Psoas muscle (tissue), 7 donors: ENCODE measurements at regions not wholly inside any gene's neighbourhood (a gene's known extent, or its start where the extent isn't known, plus 50 kb on each side); places are given as distances from the start of the nearest gene placed in this dataset.

Source experiments
- ATAC-seq, 4 donors: fragments of 200-7000 bp; cut with Tn5 transposase; one replicate each; pipeline ENCODE4 v1.9.1; 2020; ENCODE audit warnings: moderate library complexity in 3 of 4, mild to moderate bottlenecking in 2 of 4
- DNase-seq, 2 donors: peaks; one replicate each; pipeline ENCODE4 v3.0.0-alpha.2; 2020
- H3K27ac ChIP-seq: fragments of 200-600 bp; one replicate; pipeline ENCODE4 v1.8.0; 2022
- H3K27me3 ChIP-seq, 3 donors: fragments of 200-600 bp in 1 of 3; one replicate each; pipeline versions ENCODE4 v1.6.1 to v1.8.0; 2013 to 2022; ENCODE audit warnings: low read length in 2 of 3, mild to moderate bottlenecking in 2 of 3, moderate library complexity in 1 of 3; ENCODE audit not compliant: insufficient read depth in 3 of 3
- H3K36me3 ChIP-seq, 2 donors: fragments of 200-600 bp in 1 of 2; one replicate each; pipeline versions ENCODE4 v1.6.1 to v1.8.0; 2013 to 2022; ENCODE audit warnings: low read depth in 1 of 2, mild to moderate bottlenecking in 1 of 2, moderate library complexity in 1 of 2; ENCODE audit not compliant: insufficient read depth in 1 of 2
- H3K4me1 ChIP-seq: fragments of 200-600 bp; one replicate; pipeline ENCODE4 v1.8.0; 2022
- H3K4me3 ChIP-seq: fragments of 200-600 bp; one replicate; pipeline ENCODE4 v1.8.0; 2022; ENCODE audit warnings: mild to moderate bottlenecking
- H3K9me3 ChIP-seq: fragments of 200-600 bp; one replicate; pipeline ENCODE4 v1.8.0; 2022
- WGBS, 3 donors: extraction: QIAGEN DNeasy Blood & Tissue Kit; methylation state at CpG; one replicate each; pipeline versions ENCODE4 v1.1.6 to v1.1.7; 2013; 5-methylcytosine and 5-hydroxymethylcytosine counted together
- intact Hi-C, 2 donors: fragments of 100-400 bp; cut with DNase I; formaldehyde crosslinking; loops; one replicate each; pipeline versions ENCODE4 v1.11.0 to v1.14.2; 2022
- TF ChIP-seq, protein P1 (sequence below): fragments of 200-600 bp; IDR thresholded peaks from one replicate; pipeline ENCODE4 v1.8.0; 2022; ENCODE audit warnings: antibody characterized with exemption
- donor health status: healthy with polysubstance abuse.
- donor health status: DM: no; HTN: no; CAD: no; lungs with moderate emphysema.
- donor health status: Bipolar disorder and iron deficiency.
- donor health status: healthy.
- donor health status: DM: yes; HTN: yes; CAD: no.
- donor health status: DM: no; HTN: no; CAD: no.
- donor health status: DM: yes; HTN: yes; CAD: no.

DNA sequence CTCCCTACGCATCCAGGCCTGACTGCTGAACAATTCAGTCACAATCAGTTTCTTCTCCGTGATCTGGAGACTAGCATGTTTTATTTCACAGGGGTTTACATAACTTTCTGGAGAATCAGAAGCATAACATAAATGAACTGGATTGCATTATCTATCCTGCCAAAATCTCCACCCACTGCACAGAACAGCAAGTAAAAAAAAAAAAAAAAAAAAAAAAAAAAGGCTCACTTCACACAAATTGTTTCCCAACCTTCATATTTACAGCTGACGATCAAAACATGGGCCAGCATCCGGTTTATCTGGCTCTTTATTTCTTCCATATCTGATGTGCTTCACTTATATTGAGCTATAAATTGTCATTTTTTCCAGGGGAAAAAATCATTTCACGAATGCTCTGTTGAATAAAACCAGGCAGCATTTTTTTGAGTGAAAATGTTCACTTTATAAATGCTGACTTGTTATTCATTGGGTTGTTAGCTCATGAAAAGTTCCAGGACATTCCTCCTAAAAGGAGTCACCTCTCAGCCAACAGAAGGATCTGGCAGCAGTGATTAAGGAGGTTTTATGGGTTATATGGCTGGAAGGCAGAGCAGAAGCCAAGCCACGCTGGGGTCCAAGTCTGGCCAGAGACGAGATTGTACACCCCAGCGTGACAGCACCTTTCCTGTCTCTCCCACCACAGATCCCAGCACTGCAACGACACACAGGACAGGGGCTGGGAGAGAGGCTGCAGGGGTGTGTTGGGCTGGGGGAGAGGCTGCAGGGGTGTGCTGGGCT is 51.2 kb upstream of the GLI2 start:
- H3K4me1 ChIP-seq, result peaks cover 3% of the 10 kb centered on the region
- H3K4me3 ChIP-seq, result no peak overlapping the region
- intact Hi-C loops, result no loop called here
- no peaks in the 10 kb centered on the region for H3K9me3 ChIP-seq
- ATAC-seq, result no peak
- TF ChIP-seq, protein P1, sequence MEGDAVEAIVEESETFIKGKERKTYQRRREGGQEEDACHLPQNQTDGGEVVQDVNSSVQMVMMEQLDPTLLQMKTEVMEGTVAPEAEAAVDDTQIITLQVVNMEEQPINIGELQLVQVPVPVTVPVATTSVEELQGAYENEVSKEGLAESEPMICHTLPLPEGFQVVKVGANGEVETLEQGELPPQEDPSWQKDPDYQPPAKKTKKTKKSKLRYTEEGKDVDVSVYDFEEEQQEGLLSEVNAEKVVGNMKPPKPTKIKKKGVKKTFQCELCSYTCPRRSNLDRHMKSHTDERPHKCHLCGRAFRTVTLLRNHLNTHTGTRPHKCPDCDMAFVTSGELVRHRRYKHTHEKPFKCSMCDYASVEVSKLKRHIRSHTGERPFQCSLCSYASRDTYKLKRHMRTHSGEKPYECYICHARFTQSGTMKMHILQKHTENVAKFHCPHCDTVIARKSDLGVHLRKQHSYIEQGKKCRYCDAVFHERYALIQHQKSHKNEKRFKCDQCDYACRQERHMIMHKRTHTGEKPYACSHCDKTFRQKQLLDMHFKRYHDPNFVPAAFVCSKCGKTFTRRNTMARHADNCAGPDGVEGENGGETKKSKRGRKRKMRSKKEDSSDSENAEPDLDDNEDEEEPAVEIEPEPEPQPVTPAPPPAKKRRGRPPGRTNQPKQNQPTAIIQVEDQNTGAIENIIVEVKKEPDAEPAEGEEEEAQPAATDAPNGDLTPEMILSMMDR, result no peak
- H3K36me3 ChIP-seq, result peaks cover 0 to 2% of the 10 kb centered on the region in 2 donors
- peaks cover 0 to 5% (median 0%) of the 10 kb centered on the region in 3 donors for H3K27me3 ChIP-seq
- H3K27ac ChIP-seq, result no peak overlapping the region
- 69 to 80% (median 72%) methylated on average over 9 of the region's 9 CpGs for WGBS, 3 donors
- DNase-seq, result no peak

DNA sequence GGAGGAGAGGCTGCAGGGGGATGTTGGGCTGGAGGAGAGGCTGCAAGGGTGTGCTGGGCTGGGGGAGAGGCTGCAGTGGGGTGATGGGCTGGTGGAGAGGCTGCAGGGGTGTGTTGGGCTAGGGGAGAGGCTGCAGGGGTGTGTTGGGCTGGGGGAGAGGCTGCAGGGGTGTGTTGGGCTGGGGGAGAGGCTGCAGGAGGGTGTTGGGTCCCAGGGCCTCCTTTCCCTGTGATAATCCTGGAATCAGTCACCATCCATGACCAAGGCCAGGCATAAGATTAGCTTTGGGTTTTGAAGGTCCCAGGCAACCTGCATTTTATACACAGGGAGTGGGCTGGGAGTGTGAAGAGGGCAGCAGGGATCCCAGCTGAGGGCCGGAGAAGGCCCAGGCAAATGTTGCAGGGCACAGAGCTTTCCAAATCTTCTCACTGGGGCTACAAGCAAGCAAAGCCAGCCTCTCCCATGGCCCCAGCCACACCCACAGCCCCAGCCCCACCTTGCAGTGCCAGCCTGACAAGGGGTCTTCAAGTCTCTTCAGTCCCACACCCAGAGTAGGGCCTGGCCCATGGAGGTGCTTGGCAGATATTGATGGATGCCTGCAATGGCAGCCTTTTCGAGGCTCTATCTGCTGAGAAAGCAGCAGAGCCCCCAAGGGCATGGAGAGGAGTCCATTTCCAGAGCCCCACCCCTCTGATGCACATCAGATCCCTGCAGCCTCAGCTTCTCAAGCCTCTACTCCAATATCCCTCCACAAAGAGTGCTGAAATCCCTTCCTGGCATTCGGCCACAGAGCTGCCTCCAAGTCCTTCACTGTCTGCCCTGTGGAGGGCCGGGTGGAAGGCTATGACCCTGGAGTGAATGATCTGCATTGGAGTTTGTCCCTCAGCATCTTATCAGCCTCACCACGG is 50.3 kb upstream of the GLI2 start:
- WGBS, 3 donors, result 56 to 65% (median 58%) methylated on average over 5 of the region's 5 CpGs
- H3K4me1 ChIP-seq, result no peaks in the 10 kb centered on the region
- no peak overlapping the region for H3K27ac ChIP-seq
- ATAC-seq, result no peak
- H3K27me3 ChIP-seq, result peaks cover 0 to 5% (median 2%) of the 10 kb centered on the region in 3 donors
- peaks cover 0 to 2% of the 10 kb centered on the region in 2 donors for H3K36me3 ChIP-seq
- H3K9me3 ChIP-seq, result no peaks in the 10 kb centered on the region
- no peak for DNase-seq
- no peak overlapping the region for H3K4me3 ChIP-seq
- intact Hi-C loops, result no loop called here
- TF ChIP-seq, protein P1, result no peak
